Heart right ventricle (tissue), 16 donors: ENCODE measurements at regions not wholly inside any gene's neighbourhood (a gene's known extent, or its start where the extent isn't known, plus 50 kb on each side); places are given as distances from the start of the nearest gene placed in this dataset.

Experiments used
- ATAC-seq, 8 donors: fragments of 200-7000 bp; cut with Tn5 transposase; one replicate each; pipeline ENCODE4 v1.9.1; 2020; ENCODE audit warnings: mild to moderate bottlenecking in 8 of 8, moderate library complexity in 8 of 8, moderate number of reproducible peaks in 1 of 8
- DNase-seq, 2 donors: peaks; one replicate each; pipeline ENCODE4 v3.0.0-alpha.2; 2020
- H3K27ac ChIP-seq, 10 donors: fragments of 200-600 bp; sonication (generic) in 2 of 10; one replicate each; pipeline versions ENCODE4 v1.5.0 to v1.8.0; 2020 to 2022; ENCODE audit warnings: mild to moderate bottlenecking in 3 of 10
- H3K27me3 ChIP-seq, 7 donors: fragments of 200-600 bp; one replicate each; pipeline ENCODE4 v1.8.0; 2021 to 2022; ENCODE audit warnings: mild to moderate bottlenecking in 2 of 7
- H3K36me3 ChIP-seq, 9 donors: fragments of 200-600 bp; sonication (generic) in 1 of 9; one replicate each; pipeline versions ENCODE4 v1.5.0 to v1.8.0; 2020 to 2022; ENCODE audit warnings: mild to moderate bottlenecking in 2 of 9
- H3K4me1 ChIP-seq, 9 donors: fragments of 200-600 bp; sonication (generic) in 1 of 9; one replicate each; pipeline versions ENCODE4 v1.5.0 to v1.8.0; 2020 to 2022; ENCODE audit warnings: mild to moderate bottlenecking in 4 of 9
- H3K4me3 ChIP-seq, 10 donors: fragments of 200-600 bp; sonication (generic) in 2 of 10; one replicate each; pipeline versions ENCODE4 v1.5.0 to v1.8.0; 2020 to 2022; ENCODE audit warnings: mild to moderate bottlenecking in 7 of 10, moderate library complexity in 2 of 10
- H3K9me3 ChIP-seq, 11 donors: fragments of 200-600 bp in 10 of 11; sonication (generic) in 2 of 11; one replicate each; pipeline versions ENCODE4 v1.5.0 to v1.8.0; 2013 to 2022; ENCODE audit warnings: mild to moderate bottlenecking in 2 of 11, control low read depth in 1 of 11, moderate library complexity in 1 of 11
- CTCF ChIP-seq, 9 donors: fragments of 200-600 bp; sonication (generic) in 2 of 9; IDR thresholded peaks; one replicate each; pipeline versions ENCODE4 v1.5.0 to v1.8.0; 2021 to 2022; ENCODE audit warnings: antibody characterized with exemption in 9 of 9, mild to moderate bottlenecking in 5 of 9, moderate library complexity in 1 of 9
- WGBS, 2 donors: extraction: QIAGEN DNeasy Blood & Tissue Kit; methylation state at CpG; one replicate each; pipeline ENCODE4 v1.1.7; 2013; ENCODE audit warnings: inconsistent platforms in 1 of 2; 5-methylcytosine and 5-hydroxymethylcytosine counted together
- intact Hi-C, 10 donors: fragments of 100-400 bp; cut with DNase I; formaldehyde crosslinking; loops; one replicate each; pipeline versions ENCODE4 v1.11.1 to v1.14.2; 2022
- donor health status: Arrhythmogenic right ventricular cardiomyopathy.
- donor health status: ischemic (EF 13 %, LVEDD 7.1; RV severe dilation, severe dysfunction).
- donor health status: healthy with polysubstance abuse.
- donor health status: DM: no; HTN: yes; CAD: no.
- donor health status: DM: no; HTN: no; CAD: no.
- donor health status: ischemic (EF 25% LVEDD 6.9; RV normal size, moderate dysfunction).
- donor health status: ischemic (EF 25% LVEDD 5.7; RV mildly dilated, moderate dysfunction).
- donor health status: healthy.
- donor health status: DM: yes; HTN: yes; CAD: no.
- donor health status: Ischemic cardiomyopathy.
- donor health status: ischemic (EF 35%, LVEDD 5.7; RV mildly dilated, moderate dysfunction).
- donor health status: nonischemic (EF 11% LVEDD 7.7; RV severe dilation, severe dysfunction).
- donor health status: DM: yes; HTN: yes; CAD: no.
- donor health status: PGD.
- donor health status: ischemic (EF 29% LVEDD 5.4; RV normal size, mild dysfunction).
- donor health status: nonischemic (EF 23%, LVEDD 6.1; RV moderate dilation, normal function).

GRCh38 chr1:97989094-97989680 lies 68.4 kb upstream of the DPYD start:
- intact Hi-C loops = no loop called here
- TF ChIP-seq CTCF (IDR thresholded peaks at IDR 0.05) = no peak
- no peak for ATAC-seq
- no peaks in the 10 kb centered on the region for H3K36me3 ChIP-seq
- H3K27me3 ChIP-seq = peaks cover 0 to 5% (median 0%) of the 10 kb centered on the region in 7 donors
- H3K4me3 ChIP-seq = no peak overlapping the region
- no peak for DNase-seq
- no peaks in the 10 kb centered on the region for H3K4me1 ChIP-seq
- H3K9me3 ChIP-seq = no peaks in the 10 kb centered on the region
- 81 to 84% methylated on average over 4 of the region's 4 CpGs for WGBS, 2 donors
- no peak overlapping the region for H3K27ac ChIP-seq

GRCh38 chr1:97986041-97987005 lies 65.5 kb upstream of the DPYD start:
- H3K27ac ChIP-seq = no peak overlapping the region
- H3K27me3 ChIP-seq = peaks cover 0 to 5% (median 0%) of the 10 kb centered on the region in 7 donors
- no peaks in the 10 kb centered on the region for H3K36me3 ChIP-seq
- intact Hi-C loops = no loop called here
- no peaks in the 10 kb centered on the region for H3K9me3 ChIP-seq
- TF ChIP-seq CTCF (IDR thresholded peaks at IDR 0.05) = no peak
- H3K4me3 ChIP-seq = no peak overlapping the region
- ATAC-seq (no peak), DNase-seq (no peak)
- WGBS, 2 donors = 81 to 89% methylated on average over 15 of the region's 15 CpGs
- H3K4me1 ChIP-seq = no peaks in the 10 kb centered on the region

- Histone ChIP-seq H3K9me3 (no peaks in the 10 kb centered on the region), H3K4me3 (no peak overlapping the region), H3K4me1 (no peaks in the 10 kb centered on the region), H3K36me3 (no peaks in the 10 kb centered on the region), H3K27me3 (peaks cover 0 to 5% (median 0%) of the 10 kb centered on the region in 7 donors), H3K27ac (no peak overlapping the region)
- WGBS, 2 donors = 89 to 93% methylated on average over 2 of the region's 2 CpGs
- DNase-seq (no peak), ATAC-seq (no peak)
- intact Hi-C loops = no loop called here
- no peak for TF ChIP-seq CTCF (IDR thresholded peaks at IDR 0.05)
Measured at GRCh38 chr1:97983126-97983525, 62.3 kb upstream of the DPYD start.

GRCh38 chr1:97980530-97980929 lies 59.7 kb upstream of the DPYD start:
- intact Hi-C loops = no loop called here
- no peaks in the 10 kb centered on the region for H3K9me3 ChIP-seq
- H3K27ac ChIP-seq = no peak overlapping the region
- H3K4me1 ChIP-seq = no peaks in the 10 kb centered on the region
- ATAC-seq (no peak), DNase-seq (no peak)
- no peak overlapping the region for H3K4me3 ChIP-seq
- H3K36me3 ChIP-seq = no peaks in the 10 kb centered on the region
- H3K27me3 ChIP-seq = peaks cover 0 to 5% (median 0%) of the 10 kb centered on the region in 7 donors
- 89 to 93% methylated on average over 2 of the region's 2 CpGs for WGBS, 2 donors
- no peak for TF ChIP-seq CTCF (IDR thresholded peaks at IDR 0.05)
